H1 (cell line): ENCODE measurements at regions not wholly inside any gene's neighbourhood (a gene's known extent, or its start where the extent isn't known, plus 50 kb on each side); places are given as distances from the start of the nearest gene placed in this dataset.
"Not testable (repeated sequence)": the region's sequence is repeated elsewhere in the genome, so short reads cannot be mapped to it uniquely, and the experiment has no call there.

ENCODE experiments used
- CTCF ChIA-PET: fragments of 300-600 bp; sonication (Branson Sonifier 250); formaldehyde crosslinking; loops from one replicate; lab custom pipeline; 2021; ENCODE audit not compliant: partially characterized antibody; lab: Charles Lee
- POLR2A ChIA-PET: fragments of 300-600 bp; sonication (Branson Sonifier 250); formaldehyde crosslinking; loops from one replicate; lab custom pipeline; 2021; ENCODE audit warnings: inconsistent platforms; ENCODE audit not compliant: partially characterized antibody; lab: Charles Lee
- DNase-seq, 2 experiments: peaks; one replicate each; pipeline versions ENCODE4 v3.0.0 to v3.0.0-alpha.2; 2010 to 2022; ENCODE audit warnings: low spot score in 2 of 2, low read depth in 1 of 2, mixed read lengths in 1 of 2
- FAIRE-seq: peaks from 2 replicates; lab custom pipeline; 2011; peaks lifted over from hg19 to GRCh38; lab: Jason Lieb, UNC
- H2AFZ ChIP-seq: 2 replicates; pipeline ENCODE4 v1.8.1; 2012; ENCODE audit warnings: low read length, inconsistent platforms
- H2AK5ac ChIP-seq: 2 replicates; pipeline ENCODE4 v1.6.1; 2013; ENCODE audit warnings: low read depth, low read length
- H2BK120ac ChIP-seq: replicated peaks from 2 replicates; pipeline ENCODE3; 2013; ENCODE audit warnings: low read depth, low read length, inconsistent platforms
- H2BK12ac ChIP-seq: 2 replicates; pipeline ENCODE4 v1.6.1; 2013; ENCODE audit warnings: low read depth, low read length
- H2BK15ac ChIP-seq: 2 replicates; pipeline ENCODE4 v1.6.1; 2013; ENCODE audit warnings: low read length
- H2BK20ac ChIP-seq: 2 replicates; pipeline ENCODE4 v1.6.1; 2013; ENCODE audit warnings: low read length
- H2BK5ac ChIP-seq: 2 replicates; pipeline ENCODE4 v1.6.1; 2013; ENCODE audit warnings: low read depth, low read length
- H3K14ac ChIP-seq: 2 replicates; pipeline ENCODE4 v1.6.1; 2013; ENCODE audit warnings: inconsistent platforms; ENCODE audit not compliant: insufficient read length
- H3K18ac ChIP-seq: 2 replicates; pipeline ENCODE4 v1.6.1; 2013; ENCODE audit warnings: low read length; ENCODE audit errors: extremely low read depth
- H3K23ac ChIP-seq: 2 replicates; pipeline ENCODE4 v1.6.1; 2013; ENCODE audit warnings: inconsistent platforms; ENCODE audit not compliant: insufficient read length
- H3K23me2 ChIP-seq: 2 replicates; pipeline ENCODE4 v1.6.1; 2013; ENCODE audit warnings: low read depth, low read length
- H3K27ac ChIP-seq: 2 replicates; pipeline ENCODE4 v1.6.1; 2011; ENCODE audit warnings: low read depth, low read length, inconsistent platforms
- H3K27me3 ChIP-seq, 4 experiments: replicated peaks in 1 of 4; 1 replicate in 1 of 4; 2 replicates in 3 of 4; pipeline versions ENCODE4 v1.6.1 to v1.8.1; 2011 to 2013; ENCODE audit warnings: low read length in 3 of 4, mild to moderate bottlenecking in 3 of 4, inconsistent platforms in 2 of 4, mixed read lengths in 2 of 4, moderate library complexity in 1 of 4; ENCODE audit not compliant: control insufficient read depth in 3 of 4, insufficient read depth in 3 of 4; ENCODE audit errors: extremely low read depth in 1 of 4
- H3K36me3 ChIP-seq, 4 experiments: 2 replicates each; pipeline versions ENCODE4 v1.6.1 to v1.8.1; 2011 to 2013; ENCODE audit warnings: mild to moderate bottlenecking in 4 of 4, low read length in 3 of 4, moderate library complexity in 2 of 4, control low read depth in 1 of 4, inconsistent platforms in 1 of 4; ENCODE audit not compliant: insufficient read depth in 4 of 4, control insufficient read depth in 2 of 4
- H3K4ac ChIP-seq: replicated peaks from 2 replicates; pipeline ENCODE3; 2013; ENCODE audit warnings: low read length, low read depth, mixed read lengths, inconsistent platforms; ENCODE audit not compliant: insufficient read length
- H3K4me1 ChIP-seq, 4 experiments: replicated peaks in 1 of 4; 1 replicate in 1 of 4; 2 replicates in 3 of 4; pipeline versions ENCODE4 v1.6.1 to v1.8.1; 2011 to 2013; ENCODE audit warnings: low read length in 3 of 4, inconsistent platforms in 2 of 4, mixed read lengths in 1 of 4; ENCODE audit not compliant: insufficient read depth in 4 of 4, control insufficient read depth in 3 of 4
- H3K4me2 ChIP-seq, 2 experiments: 2 replicates each; pipeline versions ENCODE4 v1.6.1 to v1.8.1; 2011 to 2013; ENCODE audit warnings: low read depth in 2 of 2, low read length in 2 of 2, control low read depth in 1 of 2, inconsistent platforms in 1 of 2, mild to moderate bottlenecking in 1 of 2; ENCODE audit not compliant: insufficient read depth in 1 of 2
- H3K4me3 ChIP-seq, 4 experiments: fragments of 200-600, 300-600 bp in 1 of 4; sonication (generic), shearing (Covaris generic), sonication (Bioruptor Twin) in 1 of 4; 2 replicates each; pipeline versions ENCODE4 v1.5.1 to v1.8.1; 2011 to 2016; ENCODE audit warnings: low read length in 4 of 4, low read depth in 3 of 4, control low read depth in 2 of 4, inconsistent platforms in 2 of 4, mild to moderate bottlenecking in 2 of 4, mixed read lengths in 1 of 4, moderate library complexity in 1 of 4; ENCODE audit not compliant: insufficient read depth in 2 of 4; ENCODE audit errors: extremely low read depth in 1 of 4
- H3K56ac ChIP-seq: replicated peaks from 2 replicates; pipeline ENCODE3; 2013; ENCODE audit warnings: low read depth, mild to moderate bottlenecking, mixed read lengths, low read length, inconsistent platforms; ENCODE audit not compliant: insufficient read length
- H3K79me1 ChIP-seq: 2 replicates; pipeline ENCODE4 v1.6.1; 2013; ENCODE audit warnings: low read depth, low read length, control low read depth
- H3K79me2 ChIP-seq, 2 experiments: 2 replicates each; pipeline versions ENCODE4 v1.6.1 to v1.8.1; 2012 to 2013; ENCODE audit warnings: low read length in 2 of 2, mild to moderate bottlenecking in 2 of 2, inconsistent platforms in 1 of 2; ENCODE audit not compliant: insufficient read depth in 2 of 2, control insufficient read depth in 1 of 2
- H3K9ac ChIP-seq, 4 experiments: replicated peaks in 1 of 4; 1 replicate in 1 of 4; 2 replicates in 3 of 4; pipeline versions ENCODE4 v1.6.1 to v1.8.1; 2011 to 2013; ENCODE audit warnings: low read depth in 3 of 4, low read length in 3 of 4, control low read depth in 2 of 4, mild to moderate bottlenecking in 2 of 4, moderate library complexity in 2 of 4, inconsistent platforms in 1 of 4; ENCODE audit errors: extremely low read depth in 1 of 4
- H3K9me3 ChIP-seq, 2 experiments: 2 replicates each; pipeline versions ENCODE4 v1.6.1 to v1.8.1; 2012 to 2013; ENCODE audit warnings: mild to moderate bottlenecking in 2 of 2, moderate library complexity in 2 of 2, control low read depth in 1 of 2, inconsistent platforms in 1 of 2, low read depth in 1 of 2, low read length in 1 of 2, mixed read lengths in 1 of 2; ENCODE audit not compliant: insufficient read depth in 2 of 2
- H4K20me1 ChIP-seq, 2 experiments: replicated peaks in 1 of 2; 2 replicates each; pipeline versions ENCODE3 to v1.8.1; 2011 to 2013; ENCODE audit warnings: inconsistent platforms in 2 of 2, low read length in 2 of 2, mild to moderate bottlenecking in 1 of 2; ENCODE audit not compliant: insufficient read depth in 2 of 2, control insufficient read depth in 1 of 2
- H4K5ac ChIP-seq: 2 replicates; pipeline ENCODE4 v1.6.1; 2013; ENCODE audit warnings: low read length, low read depth, mixed read lengths, inconsistent platforms; ENCODE audit not compliant: insufficient read length
- H4K8ac ChIP-seq: 2 replicates; pipeline ENCODE4 v1.8.0; 2013; ENCODE audit warnings: mild to moderate bottlenecking, moderate library complexity, low read length, inconsistent platforms; ENCODE audit not compliant: insufficient read depth; ENCODE audit errors: extremely low read depth
- H4K91ac ChIP-seq: replicated peaks from 2 replicates; pipeline ENCODE3; 2013; ENCODE audit warnings: low read length, mixed read lengths, inconsistent platforms; ENCODE audit not compliant: insufficient read length
- WGBS, 2 experiments: shearing (Covaris generic) in 1 of 2; methylation state at CpG; one replicate each; pipeline versions ENCODE4 v1.1.6 to v1.1.7; 2013 to 2015; ENCODE audit warnings: low lambda C conversion rate in 2 of 2, mixed read lengths in 2 of 2, inconsistent platforms in 1 of 2, low coverage in 1 of 2, missing lambda C conversion rate in 1 of 2; ENCODE audit not compliant: insufficient replicate concordance in 2 of 2, insufficient coverage in 1 of 2, insufficient read length in 1 of 2; ENCODE audit errors: extremely low coverage in 1 of 2, missing lambda C conversion rate in 1 of 2; 5-methylcytosine and 5-hydroxymethylcytosine counted together

GRCh38 chr18:14992758-14993157 is 244.8 kb downstream of the ANKRD30B start:
- H3K9ac ChIP-seq, H4K5ac ChIP-seq, H3K23ac ChIP-seq, H4K20me1 ChIP-seq, H3K4me1 ChIP-seq, H3K14ac ChIP-seq, H3K23me2 ChIP-seq, H3K4me3 ChIP-seq, H3K36me3 ChIP-seq, H2AFZ ChIP-seq, H2BK5ac ChIP-seq, H3K4ac ChIP-seq, H3K18ac ChIP-seq, H3K79me1 ChIP-seq, FAIRE-seq, H3K79me2 ChIP-seq, CTCF ChIA-PET, H2BK12ac ChIP-seq, H2BK20ac ChIP-seq, H3K4me2 ChIP-seq, H3K56ac ChIP-seq, POLR2A ChIA-PET, H4K8ac ChIP-seq, H4K91ac ChIP-seq, H3K27me3 ChIP-seq, DNase-seq, H2BK15ac ChIP-seq, H3K27ac ChIP-seq, H2AK5ac ChIP-seq, H2BK120ac ChIP-seq: not testable (repeated sequence)
- H3K9me3 ChIP-seq = peaks cover 11 to 65% of the 10 kb centered on the region in 2 experiments; a peak in 3 of 4 replicates
- WGBS, 2 experiments = 79% methylated on average over 2 of the region's 2 CpGs; no CpG with 5 or more reads in 1 of the 2 experiments

- H3K4me3 ChIP-seq, H3K4ac ChIP-seq, H3K9ac ChIP-seq, DNase-seq, H4K8ac ChIP-seq, H4K91ac ChIP-seq, H3K23me2 ChIP-seq, CTCF ChIA-PET, H2BK12ac ChIP-seq, FAIRE-seq, H3K79me1 ChIP-seq, H3K18ac ChIP-seq, H2AFZ ChIP-seq, H3K56ac ChIP-seq, POLR2A ChIA-PET, H3K4me1 ChIP-seq, H2BK120ac ChIP-seq, H3K36me3 ChIP-seq, H2BK20ac ChIP-seq, H3K27me3 ChIP-seq, H2BK5ac ChIP-seq, H3K14ac ChIP-seq, H3K27ac ChIP-seq, H4K5ac ChIP-seq, H4K20me1 ChIP-seq, H3K4me2 ChIP-seq, H3K79me2 ChIP-seq, H2BK15ac ChIP-seq, H2AK5ac ChIP-seq, H3K23ac ChIP-seq: not testable (repeated sequence)
- H3K9me3 ChIP-seq = peaks cover 9 to 71% of the 10 kb centered on the region in 2 experiments; a peak in 3 of 4 replicates
- 89% methylated on average over 3 of the region's 3 CpGs; no CpG with 5 or more reads in 1 of the 2 experiments for WGBS, 2 experiments
Measured at GRCh38 chr18:14995023-14995422, 247.1 kb downstream of the ANKRD30B start.
